GM23338 (cell line): ENCODE measurements at regions not wholly inside any gene's neighbourhood (a gene's known extent, or its start where the extent isn't known, plus 50 kb on each side); places are given as distances from the start of the nearest gene placed in this dataset.

Experiments
- ATAC-seq: fragments of 200-7000 bp; cut with Tn5 transposase; 3 replicates; pipeline ENCODE4 v1.9.1; 2020
- DNase-seq: peaks from one replicate; pipeline ENCODE4 v3.0.0-alpha.2; 2015; ENCODE audit warnings: low spot score
- H2AFZ ChIP-seq: fragments of 200-600 bp; sonication (generic); 2 replicates; pipeline ENCODE4 v1.8.0; 2016; ENCODE audit warnings: antibody characterized with exemption, mild to moderate bottlenecking, moderate library complexity
- H3F3A ChIP-seq: fragments of 200-600 bp; sonication (generic); replicated peaks from 2 replicates; pipeline ENCODE4 v1.8.0; 2017; ENCODE audit warnings: antibody characterized with exemption, mixed run types, low read depth
- H3K27ac ChIP-seq: fragments of 200-600 bp; sonication (generic); 2 replicates; pipeline ENCODE4 v1.6.1; 2016; ENCODE audit warnings: low read depth
- H3K27me3 ChIP-seq: fragments of 200-600 bp; sonication (generic); 2 replicates; pipeline ENCODE4 v1.8.0; 2016; ENCODE audit warnings: mild to moderate bottlenecking, mixed run types, moderate library complexity; ENCODE audit not compliant: insufficient read depth
- H3K36me3 ChIP-seq: fragments of 200-600 bp; sonication (generic); 2 replicates; pipeline ENCODE4 v1.8.0; 2016; ENCODE audit warnings: mild to moderate bottlenecking; ENCODE audit not compliant: insufficient read depth
- H3K4me1 ChIP-seq: fragments of 200-600 bp; sonication (generic); 2 replicates; pipeline ENCODE4 v1.8.0; 2016; ENCODE audit warnings: mild to moderate bottlenecking, moderate library complexity; ENCODE audit not compliant: insufficient read depth
- H3K4me2 ChIP-seq: fragments of 200-600 bp; sonication (generic); 2 replicates; pipeline ENCODE4 v1.7.1; 2017; ENCODE audit warnings: mixed run types
- H3K4me3 ChIP-seq: fragments of 200-600 bp; sonication (generic); 2 replicates; pipeline ENCODE4 v1.6.1; 2016; ENCODE audit warnings: mixed run types
- H3K79me2 ChIP-seq: fragments of 200-600 bp; sonication (generic); replicated peaks from 2 replicates; pipeline ENCODE4 v1.8.0; 2017; ENCODE audit warnings: mild to moderate bottlenecking; ENCODE audit not compliant: insufficient read depth
- H3K9me2 ChIP-seq: fragments of 200-600 bp; sonication (generic); 2 replicates; pipeline ENCODE4 v1.8.0; 2017; ENCODE audit not compliant: insufficient read depth
- H4K20me1 ChIP-seq: fragments of 200-600 bp; sonication (generic); replicated peaks from 2 replicates; pipeline ENCODE4 v1.8.0; 2017; ENCODE audit warnings: mild to moderate bottlenecking; ENCODE audit not compliant: insufficient read depth
- H3K27ac Mint-ChIP-seq: 2 replicates; pipeline ENCODE4 v1.8.0; 2020; ENCODE audit warnings: inconsistent platforms, mild to moderate bottlenecking, moderate library complexity, mixed read lengths
- H3K27me3 Mint-ChIP-seq: 3 replicates; pipeline ENCODE4 v1.8.0; 2022; ENCODE audit warnings: low read depth, mild to moderate bottlenecking, moderate library complexity, mixed read lengths, inconsistent platforms; ENCODE audit not compliant: insufficient read depth, poor library complexity
- H3K36me3 Mint-ChIP-seq: 3 replicates; pipeline ENCODE4 v1.8.0; 2021; ENCODE audit warnings: low read depth, mild to moderate bottlenecking, inconsistent platforms, moderate library complexity, mixed read lengths
- H3K4me1 Mint-ChIP-seq: 3 replicates; pipeline ENCODE4 v1.8.0; 2020; ENCODE audit warnings: mild to moderate bottlenecking, inconsistent platforms, mixed read lengths
- H3K4me3 Mint-ChIP-seq: 3 replicates; pipeline ENCODE4 v1.8.0; 2021; ENCODE audit warnings: moderate library complexity, mild to moderate bottlenecking, inconsistent platforms, mixed read lengths
- H3K9me3 Mint-ChIP-seq: 3 replicates; pipeline ENCODE4 v1.8.0; 2020; ENCODE audit warnings: moderate library complexity, mild to moderate bottlenecking, inconsistent platforms, mixed read lengths
- CREB1 ChIP-seq: fragments of 250-450 bp; sonication (Bioruptor Pico); IDR thresholded peaks from 2 replicates; pipeline ENCODE4 v1.5.0; 2020; ENCODE audit warnings: low read depth, mild to moderate bottlenecking, moderate library complexity
- CTCF ChIP-seq, 2 experiments: fragments of 200-600 bp in 1 of 2; sonication (generic) in 1 of 2; conservative IDR thresholded peaks; 2 replicates each; pipeline versions ENCODE4 v1.5.1 to v1.6.1; 2016 to 2017; ENCODE audit warnings: antibody characterized with exemption in 2 of 2, low read depth in 2 of 2, mild to moderate bottlenecking in 2 of 2, moderate library complexity in 1 of 2
- EZH2 ChIP-seq: fragments of 200-600 bp; sonication (generic); IDR thresholded peaks from one replicate; pipeline ENCODE4 v1.8.0; 2017; ENCODE audit warnings: antibody characterized with exemption, mild to moderate bottlenecking, low read depth; ENCODE audit not compliant: unreplicated experiment
- EZH2phosphoT487 ChIP-seq: fragments of 200-600 bp; sonication (generic); IDR thresholded peaks from one replicate; pipeline ENCODE4 v1.8.1; 2018; ENCODE audit warnings: antibody characterized with exemption; ENCODE audit not compliant: unreplicated experiment
- JUNB ChIP-seq: IDR thresholded peaks from one replicate; pipeline ENCODE4 v1.6.1; 2016; ENCODE audit warnings: antibody characterized with exemption; ENCODE audit not compliant: unreplicated experiment
- NANOG ChIP-seq: IDR thresholded peaks from 2 replicates; pipeline ENCODE4 v1.6.1; 2016; ENCODE audit warnings: antibody characterized with exemption, borderline replicate concordance
- POLR2AphosphoS5 ChIP-seq: IDR thresholded peaks from 2 replicates; pipeline ENCODE4 v1.6.1; 2016; ENCODE audit warnings: antibody characterized with exemption, low read depth
- ZNF114 ChIP-seq: fragments of 250-450 bp; sonication (Bioruptor Pico); IDR thresholded peaks from 2 replicates; pipeline ENCODE4 v1.5.0; 2020; ENCODE audit warnings: mild to moderate bottlenecking, moderate library complexity
- ZNF331 ChIP-seq: fragments of 250-450 bp; sonication (Bioruptor Pico); IDR thresholded peaks from 2 replicates; pipeline ENCODE4 v1.5.0; 2020; ENCODE audit warnings: low read depth, mild to moderate bottlenecking, moderate library complexity
- TF ChIP-seq, protein P1 (sequence below): IDR thresholded peaks from 2 replicates; pipeline ENCODE4 v1.6.1; 2016; ENCODE audit warnings: antibody characterized with exemption

DNA sequence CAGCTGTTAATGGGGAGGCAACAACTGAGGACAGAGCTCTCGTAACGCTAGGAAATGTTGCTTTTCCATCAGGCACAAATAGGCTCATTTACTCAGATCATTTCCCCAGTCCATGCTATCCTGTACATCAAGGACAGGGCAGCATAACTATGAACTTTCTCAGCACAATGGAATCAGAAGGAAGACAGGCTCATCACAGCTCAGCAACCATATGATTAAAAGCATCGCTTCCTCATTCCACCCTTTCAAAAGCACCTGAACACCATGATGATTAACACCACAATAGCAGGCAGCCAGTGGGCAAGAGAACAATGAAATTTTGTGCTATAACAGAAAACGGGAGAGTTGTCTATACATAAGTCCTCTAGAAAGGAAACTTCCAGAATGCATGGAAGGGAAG lies 297.8 kb downstream of the ZNF674 start:
- Histone ChIP-seq H3K79me2 (no peaks in the 10 kb centered on the region), H3K27me3 (peaks cover 5% of the 10 kb centered on the region; the same call in 1 of the 2 replicates), H3F3A (no peaks in the 10 kb centered on the region), H3K27ac (no peak overlapping the region), H3K36me3 (no peaks in the 10 kb centered on the region), H3K4me3 (no peak overlapping the region), H4K20me1 (no peaks in the 10 kb centered on the region), H3K9me2 (no peaks in the 10 kb centered on the region), H3K4me1 (no peaks in the 10 kb centered on the region; the same call in 1 of the 2 replicates), H3K4me2 (peak overlapping the region; percentile 26; the same call in 1 of the 2 replicates), H2AFZ (no peak overlapping the region)
- TF ChIP-seq CTCF (conservative IDR thresholded peaks at IDR 0.05; ENCODE audit: low read depth in 2 of 2), result no peak
- no peak for TF ChIP-seq POLR2AphosphoS5
- H3K27me3 Mint-ChIP-seq, result peaks cover 3% of the 10 kb centered on the region
- H3K27ac Mint-ChIP-seq, result no peak overlapping the region
- no peak for DNase-seq
- no peaks in the 10 kb centered on the region; the same call in 2 of the 3 replicates for H3K36me3 Mint-ChIP-seq
- no peak overlapping the region for H3K4me3 Mint-ChIP-seq
- no peak for ATAC-seq
- no peaks in the 10 kb centered on the region; the same call in 2 of the 3 replicates for H3K9me3 Mint-ChIP-seq
- H3K4me1 Mint-ChIP-seq, result peaks cover 17% of the 10 kb centered on the region

GRCh38 chrX:46244451-46244850 lies 300.8 kb downstream of the ZNF674 start:
- Histone ChIP-seq H3K36me3 (no peaks in the 10 kb centered on the region), H3K9me2 (no peaks in the 10 kb centered on the region), H4K20me1 (no peaks in the 10 kb centered on the region), H3K27ac (no peak overlapping the region), H2AFZ (no peak overlapping the region), H3K27me3 (no peaks in the 10 kb centered on the region), H3K79me2 (no peaks in the 10 kb centered on the region), H3F3A (no peaks in the 10 kb centered on the region), H3K4me2 (no peak overlapping the region), H3K4me1 (no peaks in the 10 kb centered on the region; the same call in 1 of the 2 replicates), H3K4me3 (no peak overlapping the region)
- Mint-ChIP-seq H3K4me3 (no peak overlapping the region), H3K36me3 (no peaks in the 10 kb centered on the region; the same call in 2 of the 3 replicates), H3K9me3 (no peaks in the 10 kb centered on the region; the same call in 2 of the 3 replicates), H3K27me3 (peaks cover 2% of the 10 kb centered on the region), H3K27ac (no peak overlapping the region), H3K4me1 (peaks cover 17% of the 10 kb centered on the region)
- DNase-seq (no peak), ATAC-seq (no peak)
- TF ChIP-seq ZNF114 (CRISPR knock-in tag), result no peak
- no peak for TF ChIP-seq EZH2
- no peak for TF ChIP-seq NANOG
- no peak for TF ChIP-seq EZH2phosphoT487
- TF ChIP-seq, protein P1, sequence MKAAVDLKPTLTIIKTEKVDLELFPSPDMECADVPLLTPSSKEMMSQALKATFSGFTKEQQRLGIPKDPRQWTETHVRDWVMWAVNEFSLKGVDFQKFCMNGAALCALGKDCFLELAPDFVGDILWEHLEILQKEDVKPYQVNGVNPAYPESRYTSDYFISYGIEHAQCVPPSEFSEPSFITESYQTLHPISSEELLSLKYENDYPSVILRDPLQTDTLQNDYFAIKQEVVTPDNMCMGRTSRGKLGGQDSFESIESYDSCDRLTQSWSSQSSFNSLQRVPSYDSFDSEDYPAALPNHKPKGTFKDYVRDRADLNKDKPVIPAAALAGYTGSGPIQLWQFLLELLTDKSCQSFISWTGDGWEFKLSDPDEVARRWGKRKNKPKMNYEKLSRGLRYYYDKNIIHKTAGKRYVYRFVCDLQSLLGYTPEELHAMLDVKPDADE, result no peak
- no peak for TF ChIP-seq CREB1 (CRISPR knock-in tag)
- no peak for TF ChIP-seq JUNB
- TF ChIP-seq ZNF331 (CRISPR knock-in tag), result no peak
